Esophagus squamous epithelium (tissue), 5 donors: ENCODE measurements at regions not wholly inside any gene's neighbourhood (a gene's known extent, or its start where the extent isn't known, plus 50 kb on each side); places are given as distances from the start of the nearest gene placed in this dataset.

ENCODE experiments used
- DNase-seq: peaks from one replicate; lab custom pipeline; 2025; lab: John Stamatoyannopoulos, UW
- H3K27ac ChIP-seq, 4 donors: fragments of 200-600 bp; sonication (generic); one replicate each; pipeline ENCODE4 v1.5.1; 2016 to 2019; ENCODE audit warnings: mild to moderate bottlenecking in 1 of 4
- H3K27me3 ChIP-seq, 4 donors: fragments of 200-600 bp; sonication (generic); 1 replicate in 3 of 4; 2 replicates in 1 of 4; pipeline versions ENCODE4 v1.5.1 to v1.6.0; 2017 to 2021; ENCODE audit warnings: antibody characterized with exemption in 1 of 4
- H3K36me3 ChIP-seq, 3 donors: fragments of 200-600 bp; sonication (generic); one replicate each; pipeline ENCODE4 v1.5.1; 2016 to 2019
- H3K4me1 ChIP-seq, 3 donors: fragments of 200-600 bp; sonication (generic); one replicate each; pipeline ENCODE4 v1.5.1; 2017 to 2019
- H3K4me3 ChIP-seq, 4 donors: fragments of 200-600 bp; sonication (generic); 1 replicate in 3 of 4; 2 replicates in 1 of 4; pipeline ENCODE4 v1.5.1; 2016 to 2019; ENCODE audit warnings: mild to moderate bottlenecking in 2 of 4, moderate library complexity in 1 of 4
- H3K9me3 ChIP-seq, 3 donors: fragments of 200-600 bp; sonication (generic); one replicate each; pipeline ENCODE4 v1.5.1; 2016 to 2019
- CTCF ChIP-seq, 6 experiments: fragments of 450-650 bp in 4 of 6; fragments of 200-600 bp in 2 of 6; sonication (generic) in 2 of 6; IDR thresholded peaks; one replicate each; pipeline ENCODE4 v1.5.1; 2016 to 2019; ENCODE audit warnings: antibody characterized with exemption in 6 of 6, mild to moderate bottlenecking in 4 of 6, moderate library complexity in 4 of 6
- POLR2A ChIP-seq, 4 donors: fragments of 450-650 bp; IDR thresholded peaks; one replicate each; pipeline ENCODE4 v1.6.1; 2017; ENCODE audit warnings: antibody characterized with exemption in 4 of 4, mild to moderate bottlenecking in 4 of 4, moderate library complexity in 3 of 4
- WGBS, 2 donors: methylation state at CpG; one replicate each; pipeline ENCODE4 v1.1.5; 2018; 5-methylcytosine and 5-hydroxymethylcytosine counted together
- intact Hi-C: fragments of 100-400 bp; cut with DNase I; formaldehyde crosslinking; loops from one replicate; pipeline ENCODE4 v1.15.0; 2022
- donor health status: DM: yes; HTN: yes; CAD: no.

GRCh38 chr11:76259299-76259908, 53.1 kb upstream of the WNT11 start:
- no peaks in the 10 kb centered on the region for H3K9me3 ChIP-seq

GRCh38 chr11:76257074-76257719, 50.9 kb upstream of the WNT11 start:
- no peaks in the 10 kb centered on the region for H3K36me3 ChIP-seq
- H3K4me3 ChIP-seq: no peak overlapping the region
- WGBS, 2 donors: 67 to 73% methylated on average over 4 to 6 of the region's 15 CpGs
- H3K9me3 ChIP-seq: no peaks in the 10 kb centered on the region
- intact Hi-C loops: no loop called here
- TF ChIP-seq CTCF (IDR thresholded peaks at IDR 0.05) (no peak), POLR2A (IDR thresholded peaks at IDR 0.05) (no peak)
- peaks cover 0 to 38% (median 0%) of the 10 kb centered on the region in 4 donors for H3K27me3 ChIP-seq
- no peak overlapping the region for H3K27ac ChIP-seq
- H3K4me1 ChIP-seq: no peaks in the 10 kb centered on the region
- DNase-seq: no peak

More at GRCh38 chr11:76259299-76259908, 53.1 kb upstream of the WNT11 start:
- Histone ChIP-seq H3K4me3 (no peak overlapping the region), H3K36me3 (no peaks in the 10 kb centered on the region), H3K4me1 (no peaks in the 10 kb centered on the region), H3K27ac (no peak overlapping the region), H3K27me3 (peaks cover 0 to 31% (median 0%) of the 10 kb centered on the region in 4 donors)
- no peak for DNase-seq
- TF ChIP-seq POLR2A (IDR thresholded peaks at IDR 0.05) (no peak), CTCF (IDR thresholded peaks at IDR 0.05) (no peak)
- intact Hi-C loops: no loop called here

- Histone ChIP-seq H3K9me3 (no peaks in the 10 kb centered on the region), H3K27ac (no peak overlapping the region), H3K4me3 (no peak overlapping the region), H3K4me1 (no peaks in the 10 kb centered on the region), H3K36me3 (no peaks in the 10 kb centered on the region), H3K27me3 (peaks cover 0 to 33% (median 0%) of the 10 kb centered on the region in 4 donors)
- intact Hi-C loops: no loop called here
- DNase-seq: no peak
- WGBS, 2 donors: 87 to 90% methylated on average over 8 of the region's 14 CpGs
- TF ChIP-seq POLR2A (IDR thresholded peaks at IDR 0.05): no peak
- no peak for TF ChIP-seq CTCF (IDR thresholded peaks at IDR 0.05)
These were observed 50.1 kb upstream of the WNT11 start for GRCh38 chr11:76256448-76256847.
